Liver (tissue), 3 donors: ENCODE measurements at regions not wholly inside any gene's neighbourhood (a gene's known extent, or its start where the extent isn't known, plus 50 kb on each side); places are given as distances from the start of the nearest gene placed in this dataset.

Experiments used
- ATF3 ChIP-seq: IDR thresholded peaks from 2 replicates; pipeline ENCODE4 v1.6.1; 2016; ENCODE audit warnings: antibody characterized with exemption
- CTCF ChIP-seq: fragments of 150-350 bp; IDR thresholded peaks from 2 replicates; pipeline ENCODE4 v1.5.1; 2017; ENCODE audit warnings: improper control_type of control experiment, low read depth, low read length; ENCODE audit not compliant: missing input control
- MAX ChIP-seq: IDR thresholded peaks from 2 replicates; pipeline ENCODE4 v1.6.1; 2016; ENCODE audit warnings: antibody characterized with exemption
- RAD21 ChIP-seq, 2 donors: IDR thresholded peaks; 2 replicates each; pipeline ENCODE4 v1.6.1; 2016; ENCODE audit warnings: antibody characterized with exemption in 2 of 2, mild to moderate bottlenecking in 2 of 2
- REST ChIP-seq: IDR thresholded peaks from 2 replicates; pipeline ENCODE4 v1.6.1; 2016; ENCODE audit warnings: antibody characterized with exemption, mild to moderate bottlenecking
- TAF1 ChIP-seq: conservative IDR thresholded peaks from 2 replicates; pipeline ENCODE4 v1.6.1; 2016; ENCODE audit warnings: antibody characterized with exemption, mild to moderate bottlenecking
- YY1 ChIP-seq: IDR thresholded peaks from 2 replicates; pipeline ENCODE4 v1.6.1; 2016; ENCODE audit warnings: antibody characterized with exemption, mild to moderate bottlenecking
- donor health status: healthy.
- donor health status: healthy.

GRCh38 chr4:17275836-17276235, 236.1 kb downstream of the QDPR start:
- no peak for TF ChIP-seq YY1
- no peak for TF ChIP-seq CTCF
- no peak for TF ChIP-seq RAD21 (IDR thresholded peaks at IDR 0.05)
- no peak for TF ChIP-seq TAF1
- no peak for TF ChIP-seq ATF3
- no peak for TF ChIP-seq MAX
- no peak for TF ChIP-seq REST
